ENCODE measurements at regions not wholly inside any gene's neighbourhood (a gene's known extent, or its start where the extent isn't known, plus 50 kb on each side); places are given as distances from the start of the nearest gene placed in this dataset.
A peak's percentile ranks its signal among the peaks of the same experiment; 100 is the strongest.

GRCh38 chr9:87007711-87008366, 60.5 kb upstream of the GAS1 start:
- peaks cover 17% of the 10 kb centered on the region for H3K4me1 Mint-ChIP-seq (ENCODE audit: unreplicated experiment)
- no peak overlapping the region for H3K4me3 Mint-ChIP-seq (ENCODE audit: unreplicated experiment)
- TF ChIP-seq, protein P1, sequence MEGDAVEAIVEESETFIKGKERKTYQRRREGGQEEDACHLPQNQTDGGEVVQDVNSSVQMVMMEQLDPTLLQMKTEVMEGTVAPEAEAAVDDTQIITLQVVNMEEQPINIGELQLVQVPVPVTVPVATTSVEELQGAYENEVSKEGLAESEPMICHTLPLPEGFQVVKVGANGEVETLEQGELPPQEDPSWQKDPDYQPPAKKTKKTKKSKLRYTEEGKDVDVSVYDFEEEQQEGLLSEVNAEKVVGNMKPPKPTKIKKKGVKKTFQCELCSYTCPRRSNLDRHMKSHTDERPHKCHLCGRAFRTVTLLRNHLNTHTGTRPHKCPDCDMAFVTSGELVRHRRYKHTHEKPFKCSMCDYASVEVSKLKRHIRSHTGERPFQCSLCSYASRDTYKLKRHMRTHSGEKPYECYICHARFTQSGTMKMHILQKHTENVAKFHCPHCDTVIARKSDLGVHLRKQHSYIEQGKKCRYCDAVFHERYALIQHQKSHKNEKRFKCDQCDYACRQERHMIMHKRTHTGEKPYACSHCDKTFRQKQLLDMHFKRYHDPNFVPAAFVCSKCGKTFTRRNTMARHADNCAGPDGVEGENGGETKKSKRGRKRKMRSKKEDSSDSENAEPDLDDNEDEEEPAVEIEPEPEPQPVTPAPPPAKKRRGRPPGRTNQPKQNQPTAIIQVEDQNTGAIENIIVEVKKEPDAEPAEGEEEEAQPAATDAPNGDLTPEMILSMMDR (IDR thresholded peaks at IDR 0.05), result no peak
- H3K27ac Mint-ChIP-seq (ENCODE audit: unreplicated experiment), result peak overlapping the region; percentile 77
- H3K9me3 Mint-ChIP-seq (ENCODE audit: unreplicated experiment), result peaks cover 11% of the 10 kb centered on the region
- no peaks in the 10 kb centered on the region for H3K27me3 Mint-ChIP-seq (ENCODE audit: unreplicated experiment)
- no peak for DNase-seq (ENCODE audit: extremely low spot score, unreplicated experiment)
- H3K36me3 Mint-ChIP-seq (ENCODE audit: unreplicated experiment), result peaks cover 8% of the 10 kb centered on the region

DNA sequence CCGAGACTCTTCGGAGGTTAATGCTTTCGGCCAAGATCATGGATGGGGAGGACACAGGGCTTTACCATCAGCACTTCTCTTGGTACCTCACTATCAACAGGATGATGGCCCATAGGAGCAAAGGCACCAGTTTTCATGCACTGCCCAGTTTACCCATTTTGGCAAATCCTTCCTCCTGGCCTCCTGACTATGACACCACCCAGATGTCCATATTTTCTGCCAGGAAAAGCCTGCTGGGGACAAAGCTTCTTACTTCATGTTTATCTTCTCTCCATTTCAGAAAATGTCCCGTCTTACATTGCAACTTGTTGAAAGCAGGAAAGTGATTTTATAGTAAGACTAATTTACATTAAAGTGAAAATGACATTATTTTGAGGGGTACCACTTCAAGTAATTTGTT, 61.4 kb upstream of the GAS1 start:
- TF ChIP-seq, protein P1 (IDR thresholded peaks at IDR 0.05), result no peak
- Mint-ChIP-seq H3K27me3 (ENCODE audit: unreplicated experiment) (no peaks in the 10 kb centered on the region), H3K36me3 (ENCODE audit: unreplicated experiment) (peaks cover 2% of the 10 kb centered on the region), H3K27ac (ENCODE audit: unreplicated experiment) (peak overlapping the region; percentile 77), H3K9me3 (ENCODE audit: unreplicated experiment) (peaks cover 2% of the 10 kb centered on the region), H3K4me3 (ENCODE audit: unreplicated experiment) (no peak overlapping the region), H3K4me1 (ENCODE audit: unreplicated experiment) (peaks cover 17% of the 10 kb centered on the region)
- no peak for DNase-seq (ENCODE audit: extremely low spot score, unreplicated experiment)

DNA sequence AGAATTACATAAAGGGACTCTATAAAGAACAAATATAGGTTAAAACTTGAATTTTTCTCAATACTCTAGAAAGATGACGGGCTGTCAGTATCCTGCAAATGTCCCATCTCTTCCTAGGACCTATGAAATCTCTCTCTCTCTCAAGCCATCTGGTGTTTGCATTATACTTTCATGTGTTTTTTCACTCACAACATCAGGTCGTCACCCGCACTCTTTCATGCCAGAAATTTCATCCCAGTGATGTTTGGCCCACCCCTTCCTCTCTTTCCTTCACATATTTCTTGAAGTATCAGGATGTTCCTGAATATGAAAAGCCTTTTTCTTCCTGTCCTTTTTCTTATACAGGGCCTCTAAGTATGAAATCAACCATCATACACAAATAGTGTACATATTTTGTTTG, 63.3 kb upstream of the GAS1 start:
- H3K9me3 Mint-ChIP-seq (ENCODE audit: unreplicated experiment), result no peaks in the 10 kb centered on the region
- TF ChIP-seq, protein P1 (IDR thresholded peaks at IDR 0.05), result no peak
- peaks cover 24% of the 10 kb centered on the region for H3K4me1 Mint-ChIP-seq (ENCODE audit: unreplicated experiment)
- no peak for DNase-seq (ENCODE audit: extremely low spot score, unreplicated experiment)
- no peak overlapping the region for H3K4me3 Mint-ChIP-seq (ENCODE audit: unreplicated experiment)
- H3K27ac Mint-ChIP-seq (ENCODE audit: unreplicated experiment), result no peak overlapping the region
- no peaks in the 10 kb centered on the region for H3K36me3 Mint-ChIP-seq (ENCODE audit: unreplicated experiment)
- H3K27me3 Mint-ChIP-seq (ENCODE audit: unreplicated experiment), result no peaks in the 10 kb centered on the region

GRCh38 chr9:87011551-87011950, 64.2 kb upstream of the GAS1 start:
- Mint-ChIP-seq H3K9me3 (ENCODE audit: unreplicated experiment) (no peaks in the 10 kb centered on the region), H3K4me3 (ENCODE audit: unreplicated experiment) (no peak overlapping the region), H3K27me3 (ENCODE audit: unreplicated experiment) (no peaks in the 10 kb centered on the region), H3K27ac (ENCODE audit: unreplicated experiment) (no peak overlapping the region), H3K36me3 (ENCODE audit: unreplicated experiment) (no peaks in the 10 kb centered on the region), H3K4me1 (ENCODE audit: unreplicated experiment) (peaks cover 24% of the 10 kb centered on the region)
- DNase-seq (ENCODE audit: extremely low spot score, unreplicated experiment), result no peak
- TF ChIP-seq, protein P1 (IDR thresholded peaks at IDR 0.05), result no peak

GRCh38 chr9:87013490-87013889, 66.2 kb upstream of the GAS1 start:
- H3K4me3 Mint-ChIP-seq (ENCODE audit: unreplicated experiment), result no peak overlapping the region
- no peaks in the 10 kb centered on the region for H3K27me3 Mint-ChIP-seq (ENCODE audit: unreplicated experiment)
- DNase-seq (ENCODE audit: extremely low spot score, unreplicated experiment), result no peak
- H3K9me3 Mint-ChIP-seq (ENCODE audit: unreplicated experiment), result no peaks in the 10 kb centered on the region
- no peak overlapping the region for H3K27ac Mint-ChIP-seq (ENCODE audit: unreplicated experiment)
- H3K4me1 Mint-ChIP-seq (ENCODE audit: unreplicated experiment), result peaks cover 10% of the 10 kb centered on the region
- no peaks in the 10 kb centered on the region for H3K36me3 Mint-ChIP-seq (ENCODE audit: unreplicated experiment)
- TF ChIP-seq, protein P1 (IDR thresholded peaks at IDR 0.05), result no peak
